ENCODE measurements at regions not wholly inside any gene's neighbourhood (a gene's known extent, or its start where the extent isn't known, plus 50 kb on each side); places are given as distances from the start of the nearest gene placed in this dataset.
A peak's percentile ranks its signal among the peaks of the same experiment; 100 is the strongest.

GRCh38 chr10:91137011-91137643, 83.3 kb upstream of the PCGF5 start:
- DNase-seq (ENCODE audit: low read depth in 2 of 2), result no peak

- no peak for DNase-seq (ENCODE audit: low read depth in 2 of 2)
Observed at GRCh38 chr10:91137822-91138221, 82.6 kb upstream of the PCGF5 start.

- DNase-seq (ENCODE audit: low read depth in 2 of 2), result no peak
Observed at GRCh38 chr10:91140995-91141549, 79.4 kb upstream of the PCGF5 start.

DNA sequence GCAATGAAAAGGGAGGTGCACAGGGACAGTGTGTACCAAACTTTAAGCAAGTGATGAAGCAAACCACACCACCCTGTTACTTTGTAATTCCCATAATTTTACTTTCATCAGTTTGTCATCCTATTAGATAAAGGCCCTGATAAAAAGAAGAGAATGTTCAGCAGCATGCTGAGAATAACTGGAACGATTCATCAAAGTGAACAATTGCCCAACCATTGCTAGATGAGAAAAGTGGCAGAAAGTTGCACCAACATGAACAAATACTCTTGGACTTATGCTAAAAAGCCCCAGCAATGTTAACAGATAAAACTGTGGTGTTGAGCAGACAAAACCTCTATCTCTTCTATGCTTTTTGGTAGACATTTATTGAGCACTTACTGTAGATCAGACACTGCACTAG, 75.5 kb upstream of the PCGF5 start:
- DNase-seq (ENCODE audit: low read depth in 2 of 2), result no peak

DNA sequence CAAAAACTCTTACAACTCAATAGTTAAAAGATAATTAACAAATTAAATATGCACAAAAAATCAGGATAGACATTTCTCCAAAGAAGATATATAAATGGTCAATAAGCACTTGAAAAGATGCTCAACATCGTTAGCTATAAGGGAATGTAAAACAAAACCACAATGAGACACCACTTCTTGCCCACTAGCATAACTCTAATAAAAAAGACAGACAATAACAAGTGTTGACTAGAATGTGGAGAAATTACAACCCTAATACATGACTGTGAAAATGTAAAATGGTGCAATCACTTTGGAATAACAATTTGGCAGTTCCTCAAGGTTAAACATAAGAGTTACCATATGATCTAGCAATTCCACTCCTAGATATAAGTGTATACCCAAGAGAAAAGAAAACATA, 74.3 kb upstream of the PCGF5 start:
- no peak for DNase-seq (ENCODE audit: low read depth in 2 of 2)

DNA sequence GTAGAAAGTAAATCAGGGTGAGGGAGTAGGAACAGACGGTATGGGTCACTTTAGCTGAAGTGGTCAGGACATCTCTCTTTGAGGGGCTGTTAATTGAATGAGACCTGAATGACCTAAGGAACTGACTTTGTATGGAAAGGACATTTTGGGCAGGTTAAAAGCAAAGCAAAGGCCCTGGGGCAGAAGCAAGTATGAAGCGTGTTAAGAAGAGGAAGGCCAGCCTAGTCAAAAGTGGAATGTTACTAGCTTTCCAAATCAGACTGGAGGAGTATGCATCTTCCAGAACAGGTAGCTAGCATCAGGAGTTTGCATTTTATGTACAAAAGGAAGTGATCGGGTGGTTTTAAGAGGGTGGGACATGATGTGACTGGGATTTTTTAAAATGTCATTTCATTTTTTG, 70.9 kb upstream of the PCGF5 start:
- no peak for DNase-seq (ENCODE audit: low read depth in 2 of 2)

GRCh38 chr10:91150631-91151030, 69.8 kb upstream of the PCGF5 start:
- no peak for DNase-seq (ENCODE audit: low read depth in 2 of 2)

GRCh38 chr10:91153508-91153907, 67.0 kb upstream of the PCGF5 start:
- DNase-seq (ENCODE audit: low read depth in 2 of 2), result no peak

- DNase-seq (ENCODE audit: low read depth in 2 of 2), result no peak
Observed at GRCh38 chr10:91154842-91155241, 65.6 kb upstream of the PCGF5 start.

- DNase-seq (ENCODE audit: low read depth in 2 of 2), result no peak
Observed at GRCh38 chr10:91156196-91156595, 64.3 kb upstream of the PCGF5 start.

- DNase-seq (ENCODE audit: low read depth in 2 of 2), result no peak
Observed at GRCh38 chr10:91159254-91159783, 61.1 kb upstream of the PCGF5 start.

DNA sequence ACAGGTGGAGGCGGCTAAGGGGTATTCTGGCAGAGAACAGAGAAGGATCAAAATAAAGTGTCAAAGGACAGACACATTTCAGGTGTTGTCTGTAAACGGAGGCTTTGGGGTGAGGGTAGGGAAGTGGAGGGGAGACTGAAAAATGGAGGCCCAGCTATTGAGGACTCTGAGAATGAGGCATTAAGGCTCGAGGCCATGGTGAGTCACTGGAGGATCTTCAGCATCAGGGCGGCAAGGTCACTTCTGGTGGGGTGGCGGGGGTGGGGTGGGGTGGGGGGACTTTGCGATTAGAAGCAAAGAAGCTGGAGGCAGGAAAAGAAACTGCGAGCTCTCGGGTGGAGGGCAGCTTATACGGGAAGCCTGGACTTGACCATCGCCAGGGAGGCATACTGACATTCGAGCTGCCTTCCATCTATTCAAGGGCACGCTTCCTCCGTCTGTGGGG, 58.4 kb upstream of the PCGF5 start:
- DNase-seq (ENCODE audit: low read depth in 2 of 2), result peak in 1 of 2 donors; percentile 3

- DNase-seq (ENCODE audit: low read depth in 2 of 2), result peak; percentile 44 to 64
Observed at GRCh38 chr10:91162495-91163268, 57.8 kb upstream of the PCGF5 start.

- peak; percentile 50 to 56 for DNase-seq (ENCODE audit: low read depth in 2 of 2)
Observed at GRCh38 chr10:91163269-91163868, 57.1 kb upstream of the PCGF5 start.

GRCh38 chr10:91163869-91164474, 56.5 kb upstream of the PCGF5 start:
- DNase-seq (ENCODE audit: low read depth in 2 of 2), result peak; percentile 62 to 64

DNA sequence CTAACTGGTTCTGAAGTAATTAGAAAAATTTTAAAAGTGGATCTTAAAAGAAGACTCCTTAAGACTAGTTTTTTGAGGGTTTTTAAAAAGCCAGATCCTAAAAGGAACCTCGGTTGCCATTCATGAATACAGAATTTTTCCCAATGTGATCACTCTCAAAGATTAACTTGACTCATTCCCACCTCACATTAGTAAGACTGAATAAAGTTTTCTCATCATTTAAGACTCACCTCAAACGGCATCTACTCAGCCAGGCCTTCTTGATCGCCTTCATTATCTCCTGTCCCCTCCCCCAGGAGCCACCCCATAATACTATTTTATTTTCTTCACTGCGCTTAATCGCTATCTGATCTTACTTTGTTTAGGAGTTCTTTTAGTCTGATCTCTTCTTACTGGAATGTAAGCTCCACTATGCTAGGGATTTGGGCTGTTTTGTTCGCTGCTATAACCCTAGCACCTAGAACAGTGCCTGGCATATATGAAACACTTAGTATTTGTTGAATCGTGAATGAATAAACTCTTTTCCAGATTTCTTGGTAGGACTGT, 55.9 kb upstream of the PCGF5 start:
- no peak for DNase-seq (ENCODE audit: low read depth in 2 of 2)

- no peak for DNase-seq (ENCODE audit: low read depth in 2 of 2)
Observed at GRCh38 chr10:91167406-91167805, 53.1 kb upstream of the PCGF5 start.

- DNase-seq (ENCODE audit: low read depth in 2 of 2), result no peak
Observed at GRCh38 chr10:91170418-91170817, 50.0 kb upstream of the PCGF5 start.
